A673 (cell line): ENCODE measurements at regions not wholly inside any gene's neighbourhood (a gene's known extent, or its start where the extent isn't known, plus 50 kb on each side); places are given as distances from the start of the nearest gene placed in this dataset.

ENCODE experiments used
- CTCF ChIP-seq: fragments of 300-800, 200-600 bp; sonication (generic); conservative IDR thresholded peaks from 2 replicates; pipeline ENCODE4 v1.5.1; 2017; ENCODE audit warnings: low read depth, mild to moderate bottlenecking, antibody characterized with exemption, low read length, moderate library complexity, mixed read lengths
- EZH2 ChIP-seq: fragments of 200-600 bp; sonication (generic); IDR thresholded peaks from 2 replicates; pipeline ENCODE4 v1.6.1; 2017; ENCODE audit warnings: borderline replicate concordance, low read depth, mild to moderate bottlenecking, mixed read lengths, antibody characterized with exemption, low read length; ENCODE audit not compliant: poor library complexity, severe bottlenecking

GRCh38 chr2:121094845-121095244 lies 190.2 kb downstream of the TFCP2L1 start:
- TF ChIP-seq CTCF (no peak), EZH2 (no peak)
